ENCODE measurements at regions not wholly inside any gene's neighbourhood (a gene's known extent, or its start where the extent isn't known, plus 50 kb on each side); places are given as distances from the start of the nearest gene placed in this dataset.
A peak's percentile ranks its signal among the peaks of the same experiment; 100 is the strongest.
"Not testable (repeated sequence)": the region's sequence is repeated elsewhere in the genome, so short reads cannot be mapped to it uniquely, and the experiment has no call there.

DNA sequence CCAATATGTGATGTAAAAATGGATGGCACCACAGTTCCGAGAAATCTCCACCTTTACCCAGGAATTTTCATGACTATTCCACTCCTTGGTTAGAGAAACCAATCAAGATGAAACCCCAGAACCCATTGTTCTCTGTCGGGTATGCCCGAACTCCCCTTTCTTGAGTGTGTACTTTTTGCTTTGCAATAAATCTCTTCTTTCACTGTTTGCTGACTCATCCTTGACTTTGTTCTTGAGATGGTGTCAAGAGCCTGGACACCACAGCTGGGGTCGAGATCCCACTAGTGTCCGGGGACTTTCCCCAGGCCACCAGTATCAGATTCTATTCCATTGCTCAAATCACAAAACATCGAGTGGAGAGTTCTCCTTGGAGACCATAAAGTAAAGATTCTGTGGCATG lies 240.9 kb downstream of the FAM72C start:
- H3K36me3 ChIP-seq (ENCODE audit: control insufficient read depth, insufficient read depth, low read length) = not testable (repeated sequence)

DNA sequence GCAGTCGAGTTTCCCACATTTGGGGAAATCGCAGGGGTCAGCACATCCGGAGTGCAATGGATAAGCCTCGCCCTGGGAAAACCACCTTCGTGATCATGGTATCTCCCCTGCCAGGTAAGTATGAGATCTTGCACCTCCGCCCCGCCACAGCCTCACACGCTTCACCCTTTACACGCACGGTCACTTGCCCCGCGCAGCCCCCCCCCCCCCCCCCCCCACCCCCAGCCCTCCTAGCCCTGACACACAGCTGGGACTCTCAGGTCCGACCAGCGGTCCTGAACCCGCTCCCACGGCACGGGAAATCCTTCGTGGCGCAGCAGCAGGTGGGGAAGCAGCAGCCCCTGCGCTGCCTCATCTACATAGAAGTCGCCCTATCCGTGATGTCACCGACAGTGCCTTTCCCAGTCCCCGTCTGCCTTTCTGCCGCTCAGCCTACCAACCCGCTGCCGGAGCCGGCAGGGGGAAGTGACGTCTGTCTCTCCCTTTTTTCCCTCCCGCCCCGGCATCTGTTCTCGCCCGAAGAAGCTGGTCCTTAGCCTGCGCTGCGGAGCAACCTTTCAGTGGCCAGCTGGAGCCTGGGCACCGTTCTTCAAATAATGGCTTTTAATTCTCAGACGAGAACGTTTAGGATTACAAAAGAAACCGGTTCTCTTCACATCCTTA lies 242.2 kb downstream of the FAM72C start:
- not testable (repeated sequence) for H3K27ac ChIP-seq (ENCODE audit: insufficient read depth, low read length, poor library complexity, severe bottlenecking); H3K9me3 ChIP-seq (ENCODE audit: control insufficient read depth, low read length); H3K4me1 ChIP-seq (ENCODE audit: control insufficient read depth, insufficient read depth, low read length, poor library complexity, severe bottlenecking); H3K4me3 ChIP-seq (ENCODE audit: insufficient read depth, low read depth, low read length, poor library complexity, severe bottlenecking); H3K36me3 ChIP-seq (ENCODE audit: control insufficient read depth, insufficient read depth, low read length); H3K27me3 ChIP-seq (replicated peaks; ENCODE audit: control insufficient read depth, insufficient read depth, low read length, poor library complexity, severe bottlenecking)
- DNase-seq = peak in 2 of 3 donors; percentile 18 to 22

More for the DNA sequence above, 240.9 kb downstream of the FAM72C start:
- H3K4me3 ChIP-seq (ENCODE audit: insufficient read depth, low read depth, low read length, poor library complexity, severe bottlenecking); H3K4me1 ChIP-seq (ENCODE audit: control insufficient read depth, insufficient read depth, low read length, poor library complexity, severe bottlenecking); H3K27me3 ChIP-seq (replicated peaks; ENCODE audit: control insufficient read depth, insufficient read depth, low read length, poor library complexity, severe bottlenecking); H3K27ac ChIP-seq (ENCODE audit: insufficient read depth, low read length, poor library complexity, severe bottlenecking); H3K9me3 ChIP-seq (ENCODE audit: control insufficient read depth, low read length); DNase-seq: not testable (repeated sequence)

DNA sequence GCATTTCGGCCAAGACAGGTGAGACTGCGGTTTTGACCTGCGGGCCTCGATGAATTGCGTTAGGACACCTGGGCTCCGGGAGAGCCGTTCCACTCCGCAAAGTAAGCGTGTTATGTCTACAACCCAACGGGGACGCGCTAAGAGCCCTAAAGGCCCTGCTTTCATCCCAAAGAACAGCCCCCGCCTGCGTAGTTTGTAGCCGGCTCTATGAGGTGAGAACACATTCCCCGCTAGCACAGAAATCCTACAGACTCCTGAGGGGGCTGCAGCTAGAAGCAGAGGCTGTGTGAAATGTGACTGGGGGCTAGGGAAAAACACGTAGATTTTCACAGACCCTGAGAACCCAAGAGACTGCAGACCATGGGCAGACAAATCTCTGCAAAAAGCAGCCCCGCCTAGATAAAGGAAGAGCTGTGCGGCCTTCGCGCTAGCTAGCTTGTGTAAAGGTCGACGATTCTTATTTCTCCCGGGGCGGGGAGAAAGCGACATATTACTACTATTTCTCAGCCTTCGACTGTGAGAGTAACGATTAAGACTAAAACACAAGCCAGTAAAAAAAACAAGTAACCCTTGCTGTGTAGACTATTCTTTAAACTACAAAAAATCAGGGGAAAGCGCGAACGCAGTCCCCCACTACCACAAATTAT lies 242.9 kb downstream of the FAM72C start:
- not testable (repeated sequence) for H3K36me3 ChIP-seq (ENCODE audit: control insufficient read depth, insufficient read depth, low read length); H3K4me1 ChIP-seq (ENCODE audit: control insufficient read depth, insufficient read depth, low read length, poor library complexity, severe bottlenecking); H3K9me3 ChIP-seq (ENCODE audit: control insufficient read depth, low read length); DNase-seq; H3K4me3 ChIP-seq (ENCODE audit: insufficient read depth, low read depth, low read length, poor library complexity, severe bottlenecking); H3K27me3 ChIP-seq (replicated peaks; ENCODE audit: control insufficient read depth, insufficient read depth, low read length, poor library complexity, severe bottlenecking); H3K27ac ChIP-seq (ENCODE audit: insufficient read depth, low read length, poor library complexity, severe bottlenecking)

DNA sequence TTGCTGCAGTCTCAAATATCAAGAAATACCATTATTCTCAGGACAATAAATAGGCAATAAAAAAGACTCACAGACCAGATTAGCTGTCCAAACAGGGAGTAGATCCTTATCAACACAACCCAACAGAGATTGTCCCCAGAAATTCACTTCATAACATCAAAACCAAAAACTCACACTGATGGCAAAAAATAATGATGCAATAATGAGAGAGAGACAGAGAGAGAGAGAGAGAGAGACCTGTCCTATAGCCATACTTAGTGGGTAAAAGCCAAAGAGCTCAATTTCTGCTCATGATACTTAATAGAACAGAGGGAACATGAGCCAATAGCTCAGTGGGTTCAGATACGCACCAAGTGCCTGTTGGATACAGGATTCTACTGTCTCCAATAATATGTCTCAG lies 244.5 kb downstream of the FAM72C start:
- no peaks in the 10 kb centered on the region for H3K4me1 ChIP-seq (ENCODE audit: control insufficient read depth, insufficient read depth, low read length, poor library complexity, severe bottlenecking)
- H3K27ac ChIP-seq (ENCODE audit: insufficient read depth, low read length, poor library complexity, severe bottlenecking) = no peak overlapping the region
- H3K9me3 ChIP-seq (ENCODE audit: control insufficient read depth, low read length) = no peaks in the 10 kb centered on the region
- peaks cover 3% of the 10 kb centered on the region for H3K27me3 ChIP-seq (replicated peaks; ENCODE audit: control insufficient read depth, insufficient read depth, low read length, poor library complexity, severe bottlenecking)
- H3K36me3 ChIP-seq (ENCODE audit: control insufficient read depth, insufficient read depth, low read length) = no peaks in the 10 kb centered on the region
- H3K4me3 ChIP-seq (ENCODE audit: insufficient read depth, low read depth, low read length, poor library complexity, severe bottlenecking) = no peak overlapping the region
- DNase-seq = no peak

DNA sequence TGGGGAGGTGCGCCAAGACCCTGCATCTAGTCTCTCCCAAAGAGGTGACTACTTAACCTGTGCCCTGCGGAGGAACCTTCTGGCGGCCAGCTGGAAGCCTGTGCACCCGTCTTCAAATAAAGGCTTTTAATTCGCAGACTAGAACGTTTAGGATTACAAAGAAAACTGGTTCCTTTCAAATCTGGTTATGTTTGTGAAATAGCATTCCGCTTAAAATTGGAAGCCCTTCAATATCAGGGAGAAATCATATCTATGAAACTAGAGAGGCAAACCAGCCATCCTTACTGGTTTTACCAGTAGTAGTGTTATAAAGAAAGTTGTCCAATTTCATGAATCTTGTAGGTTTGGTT lies 250.8 kb downstream of the FAM72C start:
- Histone ChIP-seq H3K27ac (ENCODE audit: insufficient read depth, low read length, poor library complexity, severe bottlenecking) (no peak overlapping the region), H3K27me3 (replicated peaks; ENCODE audit: control insufficient read depth, insufficient read depth, low read length, poor library complexity, severe bottlenecking) (peaks cover 6% of the 10 kb centered on the region), H3K4me1 (ENCODE audit: control insufficient read depth, insufficient read depth, low read length, poor library complexity, severe bottlenecking) (no peaks in the 10 kb centered on the region), H3K9me3 (ENCODE audit: control insufficient read depth, low read length) (no peaks in the 10 kb centered on the region), H3K4me3 (ENCODE audit: insufficient read depth, low read depth, low read length, poor library complexity, severe bottlenecking) (no peak overlapping the region), H3K36me3 (ENCODE audit: control insufficient read depth, insufficient read depth, low read length) (no peaks in the 10 kb centered on the region)
- no peak for DNase-seq

DNA sequence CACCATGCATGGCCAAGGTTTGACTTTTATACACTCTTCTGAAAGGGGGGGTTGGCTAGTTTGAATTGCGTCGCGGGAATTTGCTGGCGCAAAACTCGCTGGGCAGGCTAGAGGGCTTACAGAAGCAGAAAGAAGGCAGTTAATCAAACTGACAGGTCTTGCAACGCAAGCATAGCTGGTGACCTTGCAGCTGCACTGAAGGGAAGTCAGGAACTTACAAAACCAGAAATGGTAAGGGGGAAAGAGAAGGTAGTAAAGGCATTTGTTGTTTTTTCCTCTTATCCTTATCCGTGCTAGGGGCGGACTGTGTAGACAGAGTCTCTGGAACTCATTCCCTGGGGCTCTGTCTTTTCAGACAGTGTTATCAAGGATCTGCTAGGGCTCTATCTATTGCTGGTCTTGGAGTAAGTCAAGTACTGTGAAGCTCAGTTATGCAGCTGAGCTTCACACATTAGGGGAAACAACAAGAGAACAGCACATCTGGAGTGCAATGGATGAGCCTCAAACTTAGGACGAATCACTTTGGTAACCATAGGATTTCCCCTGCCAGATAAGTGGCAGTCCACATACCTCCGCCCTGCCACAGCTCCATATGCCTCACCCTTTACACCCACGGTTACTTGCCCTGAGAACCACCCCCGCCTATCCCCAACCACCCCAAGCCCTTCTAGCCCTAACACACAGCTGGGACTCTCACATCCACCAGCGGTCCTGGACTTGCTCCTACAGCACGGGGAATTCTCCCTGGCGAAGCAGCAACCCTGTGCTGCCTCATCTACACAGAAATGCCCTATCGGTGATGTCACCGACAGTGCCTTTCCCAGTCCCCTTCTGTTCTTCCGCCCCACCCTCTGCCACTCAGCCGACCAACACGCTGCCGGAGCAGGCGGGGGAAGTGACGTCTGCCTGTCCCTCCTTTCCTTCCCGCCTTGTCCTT lies 251.4 kb downstream of the FAM72C start:
- no peaks in the 10 kb centered on the region for H3K36me3 ChIP-seq (ENCODE audit: control insufficient read depth, insufficient read depth, low read length)
- DNase-seq = no peak
- H3K9me3 ChIP-seq (ENCODE audit: control insufficient read depth, low read length) = no peaks in the 10 kb centered on the region
- H3K27ac ChIP-seq (ENCODE audit: insufficient read depth, low read length, poor library complexity, severe bottlenecking) = no peak overlapping the region
- no peak overlapping the region for H3K4me3 ChIP-seq (ENCODE audit: insufficient read depth, low read depth, low read length, poor library complexity, severe bottlenecking)
- peaks cover 6% of the 10 kb centered on the region for H3K27me3 ChIP-seq (replicated peaks; ENCODE audit: control insufficient read depth, insufficient read depth, low read length, poor library complexity, severe bottlenecking)
- no peaks in the 10 kb centered on the region for H3K4me1 ChIP-seq (ENCODE audit: control insufficient read depth, insufficient read depth, low read length, poor library complexity, severe bottlenecking)

DNA sequence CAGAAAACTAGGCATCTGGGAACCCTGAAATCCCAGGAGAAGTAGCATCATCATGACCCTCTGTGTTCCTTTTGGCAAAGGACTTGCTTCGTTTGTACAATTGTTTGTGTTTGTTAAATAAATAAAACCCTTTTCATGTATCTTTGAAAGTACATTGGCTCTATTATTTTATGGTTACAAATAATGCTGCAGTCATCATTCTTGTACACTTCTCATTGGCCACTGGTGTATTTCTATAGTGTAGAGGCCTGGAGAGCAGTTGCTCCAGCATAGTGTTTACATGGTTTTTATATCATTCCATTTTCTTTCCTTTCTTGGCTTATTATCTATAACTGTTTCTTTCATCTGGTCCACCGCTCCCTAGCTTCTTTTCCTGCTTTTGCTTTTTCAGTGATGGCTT lies 253.3 kb downstream of the FAM72C start:
- Histone ChIP-seq H3K4me1 (ENCODE audit: control insufficient read depth, insufficient read depth, low read length, poor library complexity, severe bottlenecking) (no peaks in the 10 kb centered on the region), H3K27me3 (replicated peaks; ENCODE audit: control insufficient read depth, insufficient read depth, low read length, poor library complexity, severe bottlenecking) (peaks cover 4% of the 10 kb centered on the region), H3K9me3 (ENCODE audit: control insufficient read depth, low read length) (no peaks in the 10 kb centered on the region), H3K4me3 (ENCODE audit: insufficient read depth, low read depth, low read length, poor library complexity, severe bottlenecking) (no peak overlapping the region), H3K36me3 (ENCODE audit: control insufficient read depth, insufficient read depth, low read length) (no peaks in the 10 kb centered on the region), H3K27ac (ENCODE audit: insufficient read depth, low read length, poor library complexity, severe bottlenecking) (no peak overlapping the region)
- DNase-seq = no peak

GRCh38 chr1:143718021-143718420 lies 253.8 kb downstream of the FAM72C start:
- H3K9me3 ChIP-seq (ENCODE audit: control insufficient read depth, low read length) = no peaks in the 10 kb centered on the region
- peaks cover 3% of the 10 kb centered on the region for H3K27me3 ChIP-seq (replicated peaks; ENCODE audit: control insufficient read depth, insufficient read depth, low read length, poor library complexity, severe bottlenecking)
- no peaks in the 10 kb centered on the region for H3K4me1 ChIP-seq (ENCODE audit: control insufficient read depth, insufficient read depth, low read length, poor library complexity, severe bottlenecking)
- no peak overlapping the region for H3K27ac ChIP-seq (ENCODE audit: insufficient read depth, low read length, poor library complexity, severe bottlenecking)
- no peaks in the 10 kb centered on the region for H3K36me3 ChIP-seq (ENCODE audit: control insufficient read depth, insufficient read depth, low read length)
- H3K4me3 ChIP-seq (ENCODE audit: insufficient read depth, low read depth, low read length, poor library complexity, severe bottlenecking) = no peak overlapping the region
- no peak for DNase-seq

DNA sequence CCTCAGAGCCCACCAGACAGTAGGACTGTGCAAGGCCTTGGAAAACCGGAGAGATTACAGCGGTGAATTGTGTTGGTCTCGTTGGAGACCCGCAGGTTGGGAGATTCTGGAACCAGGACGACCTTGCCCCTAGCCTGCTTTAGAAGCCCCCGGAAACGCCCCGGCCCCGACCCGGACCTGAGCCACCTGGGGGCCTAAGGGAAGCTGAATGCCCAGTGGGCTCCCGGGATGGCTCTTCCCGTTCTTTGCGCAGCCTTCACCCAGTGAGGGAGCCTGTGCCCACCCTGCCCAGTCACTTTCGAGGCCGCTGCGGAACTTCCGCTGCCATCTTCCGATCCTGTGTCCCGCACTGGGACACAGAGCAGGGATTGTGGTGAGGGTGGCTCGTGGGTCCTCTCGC lies 254.4 kb downstream of the FAM72C start:
- no peaks in the 10 kb centered on the region for H3K9me3 ChIP-seq (ENCODE audit: control insufficient read depth, low read length)
- no peak overlapping the region for H3K4me3 ChIP-seq (ENCODE audit: insufficient read depth, low read depth, low read length, poor library complexity, severe bottlenecking)
- peaks cover 3% of the 10 kb centered on the region for H3K27me3 ChIP-seq (replicated peaks; ENCODE audit: control insufficient read depth, insufficient read depth, low read length, poor library complexity, severe bottlenecking)
- H3K27ac ChIP-seq (ENCODE audit: insufficient read depth, low read length, poor library complexity, severe bottlenecking) = no peak overlapping the region
- H3K36me3 ChIP-seq (ENCODE audit: control insufficient read depth, insufficient read depth, low read length) = no peaks in the 10 kb centered on the region
- no peak for DNase-seq
- no peaks in the 10 kb centered on the region for H3K4me1 ChIP-seq (ENCODE audit: control insufficient read depth, insufficient read depth, low read length, poor library complexity, severe bottlenecking)

DNA sequence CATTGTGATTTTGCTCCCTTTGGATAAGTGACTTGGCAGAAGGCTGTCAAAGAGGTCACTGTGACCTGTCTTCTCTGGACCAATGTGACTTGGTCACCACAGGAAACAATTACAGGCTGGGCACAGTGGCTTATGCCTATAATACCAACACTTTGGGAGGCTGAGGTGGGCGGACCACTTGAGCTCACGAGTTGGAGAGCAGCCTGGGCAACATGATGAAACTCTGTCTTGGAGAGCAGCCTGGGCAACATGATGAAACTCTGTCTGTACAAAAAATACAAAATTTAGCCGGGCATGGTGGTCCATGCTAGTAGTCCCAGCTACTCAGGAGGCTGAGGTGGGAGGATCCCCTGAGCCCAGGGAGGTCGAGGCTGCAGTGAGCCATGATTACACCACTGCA lies 256.9 kb downstream of the FAM72C start:
- not testable (repeated sequence) for H3K9me3 ChIP-seq (ENCODE audit: control insufficient read depth, low read length); H3K36me3 ChIP-seq (ENCODE audit: control insufficient read depth, insufficient read depth, low read length); H3K4me3 ChIP-seq (ENCODE audit: insufficient read depth, low read depth, low read length, poor library complexity, severe bottlenecking); H3K27me3 ChIP-seq (replicated peaks; ENCODE audit: control insufficient read depth, insufficient read depth, low read length, poor library complexity, severe bottlenecking); H3K27ac ChIP-seq (ENCODE audit: insufficient read depth, low read length, poor library complexity, severe bottlenecking); H3K4me1 ChIP-seq (ENCODE audit: control insufficient read depth, insufficient read depth, low read length, poor library complexity, severe bottlenecking); DNase-seq

Data from effector memory CD4-positive, alpha-beta T cell (primary cell).